Activated CD8-positive, alpha-beta T cell treated with anti-CD3 and anti-CD28 coated beads for 36 hours (primary cell): ENCODE measurements at regions not wholly inside any gene's neighbourhood (a gene's known extent, or its start where the extent isn't known, plus 50 kb on each side); places are given as distances from the start of the nearest gene placed in this dataset.

Experiments
- ATAC-seq: fragments of 200-7000 bp; cut with Tn5 transposase; one replicate; pipeline ENCODE4 v1.10.0; 2021; ENCODE audit warnings: mild to moderate bottlenecking, moderate library complexity
- CTCF ChIA-PET: fragments of 350-600 bp; sonication (Branson Sonifier 250); formaldehyde crosslinking; loops from one replicate; lab custom pipeline; 2021; ENCODE audit warnings: antibody characterized with exemption; lab: Charles Lee
- POLR2A ChIA-PET: fragments of 350-600 bp; sonication (Branson Sonifier 250); formaldehyde crosslinking; loops from one replicate; lab custom pipeline; 2021; ENCODE audit warnings: antibody characterized with exemption; lab: Charles Lee
- DNase-seq: peaks from one replicate; pipeline ENCODE4 v3.0.0-alpha.2; 2020
- H3K27ac Mint-ChIP-seq: one replicate; pipeline ENCODE4 v1.8.0; 2021; ENCODE audit warnings: mild to moderate bottlenecking, mixed read lengths
- H3K27me3 Mint-ChIP-seq: one replicate; pipeline ENCODE4 v1.8.0; 2021; ENCODE audit warnings: mixed read lengths
- H3K36me3 Mint-ChIP-seq: one replicate; pipeline ENCODE4 v1.8.0; 2021; ENCODE audit warnings: low read depth, mixed read lengths
- H3K4me1 Mint-ChIP-seq: one replicate; pipeline ENCODE4 v1.8.0; 2021; ENCODE audit warnings: low read depth, mixed read lengths
- H3K4me3 Mint-ChIP-seq: one replicate; pipeline ENCODE4 v1.8.0; 2021; ENCODE audit warnings: mild to moderate bottlenecking, moderate library complexity, mixed read lengths
- H3K9me3 Mint-ChIP-seq: one replicate; pipeline ENCODE4 v1.8.0; 2021; ENCODE audit warnings: mixed read lengths
- CTCF ChIP-seq: fragments of 200-600 bp; IDR thresholded peaks from one replicate; pipeline ENCODE4 v1.8.0; 2022; ENCODE audit warnings: antibody characterized with exemption, mild to moderate bottlenecking
- intact Hi-C: fragments of 100-400 bp; cut with micrococcal nuclease; formaldehyde crosslinking; loops from one replicate; pipeline ENCODE4 v1.10.0; 2022

GRCh38 chr6:22049002-22049401, 247.8 kb downstream of the PRL start:
- H3K9me3 Mint-ChIP-seq = no peaks in the 10 kb centered on the region
- POLR2A ChIA-PET = no interaction called here
- ATAC-seq (no peak), DNase-seq (no peak)
- no peaks in the 10 kb centered on the region for H3K27me3 Mint-ChIP-seq
- H3K4me3 Mint-ChIP-seq = no peak overlapping the region
- CTCF ChIA-PET = no interaction called here
- TF ChIP-seq CTCF = no peak
- peaks cover 9% of the 10 kb centered on the region for H3K4me1 Mint-ChIP-seq
- intact Hi-C loops = no loop called here
- peaks cover 1% of the 10 kb centered on the region for H3K36me3 Mint-ChIP-seq
- H3K27ac Mint-ChIP-seq = no peak overlapping the region

- POLR2A ChIA-PET = no interaction called here
- intact Hi-C loops = no loop called here
- ATAC-seq (no peak), DNase-seq (peak; percentile 15)
- TF ChIP-seq CTCF = no peak
- Mint-ChIP-seq H3K27ac (no peak overlapping the region), H3K9me3 (no peaks in the 10 kb centered on the region), H3K4me3 (no peak overlapping the region), H3K36me3 (peaks cover 1% of the 10 kb centered on the region), H3K4me1 (peaks cover 4% of the 10 kb centered on the region), H3K27me3 (no peaks in the 10 kb centered on the region)
- CTCF ChIA-PET = no interaction called here
Measured at GRCh38 chr6:22053391-22053997, 243.3 kb downstream of the PRL start.

- intact Hi-C loops = no loop called here
- ChIA-PET POLR2A (no interaction called here), CTCF (no interaction called here)
- H3K9me3 Mint-ChIP-seq = no peaks in the 10 kb centered on the region
- DNase-seq = no peak
- no peaks in the 10 kb centered on the region for H3K27me3 Mint-ChIP-seq
- no peak for ATAC-seq
- no peaks in the 10 kb centered on the region for H3K36me3 Mint-ChIP-seq
- H3K4me3 Mint-ChIP-seq = no peak overlapping the region
- TF ChIP-seq CTCF = no peak
- peaks cover 12% of the 10 kb centered on the region for H3K4me1 Mint-ChIP-seq
- no peak overlapping the region for H3K27ac Mint-ChIP-seq
Measured at GRCh38 chr6:22056398-22056797, 240.4 kb downstream of the PRL start.

- ChIA-PET CTCF (no interaction called here), POLR2A (no interaction called here)
- no peak overlapping the region for H3K4me3 Mint-ChIP-seq
- no peaks in the 10 kb centered on the region for H3K36me3 Mint-ChIP-seq
- TF ChIP-seq CTCF = no peak
- peaks cover 24% of the 10 kb centered on the region for H3K4me1 Mint-ChIP-seq
- DNase-seq (no peak), ATAC-seq (no peak)
- intact Hi-C loops = no loop called here
- H3K9me3 Mint-ChIP-seq = no peaks in the 10 kb centered on the region
- peaks cover 2% of the 10 kb centered on the region for H3K27me3 Mint-ChIP-seq
- no peak overlapping the region for H3K27ac Mint-ChIP-seq
Measured at GRCh38 chr6:22057962-22058361, 238.9 kb downstream of the PRL start.

- ChIA-PET POLR2A (no interaction called here), CTCF (no interaction called here)
- intact Hi-C loops = no loop called here
- Mint-ChIP-seq H3K4me3 (no peak overlapping the region), H3K36me3 (no peaks in the 10 kb centered on the region), H3K4me1 (peaks cover 30% of the 10 kb centered on the region), H3K27ac (no peak overlapping the region), H3K9me3 (no peaks in the 10 kb centered on the region), H3K27me3 (peaks cover 2% of the 10 kb centered on the region)
- TF ChIP-seq CTCF = no peak
- ATAC-seq = no peak
- no peak for DNase-seq
Measured at GRCh38 chr6:22059126-22059525, 237.7 kb downstream of the PRL start.
